ENCODE measurements at regions not wholly inside any gene's neighbourhood (a gene's known extent, or its start where the extent isn't known, plus 50 kb on each side); places are given as distances from the start of the nearest gene placed in this dataset.

GRCh38 chr4:41318839-41319530 is 62.3 kb downstream of the UCHL1 start:
- no peak for DNase-seq (ENCODE audit: low read depth)

GRCh38 chr4:41319553-41319952 is 62.8 kb downstream of the UCHL1 start:
- DNase-seq (ENCODE audit: low read depth): no peak

GRCh38 chr4:41320278-41320677 is 63.5 kb downstream of the UCHL1 start:
- DNase-seq (ENCODE audit: low read depth): no peak

- DNase-seq (ENCODE audit: low read depth): no peak
Observed at GRCh38 chr4:41320786-41321185, 64.1 kb downstream of the UCHL1 start.

GRCh38 chr4:41321216-41321945 is 64.7 kb downstream of the UCHL1 start:
- DNase-seq (ENCODE audit: low read depth): no peak

- no peak for DNase-seq (ENCODE audit: low read depth)
Observed at GRCh38 chr4:41322617-41323016, 65.9 kb downstream of the UCHL1 start.

GRCh38 chr4:41323179-41323578 is 66.5 kb downstream of the UCHL1 start:
- no peak for DNase-seq (ENCODE audit: low read depth)

- DNase-seq (ENCODE audit: low read depth): no peak
Observed at GRCh38 chr4:41323706-41324105, 67.0 kb downstream of the UCHL1 start.

GRCh38 chr4:41324861-41325260 is 68.1 kb downstream of the UCHL1 start:
- no peak for DNase-seq (ENCODE audit: low read depth)

- no peak for DNase-seq (ENCODE audit: low read depth)
Observed at GRCh38 chr4:41325901-41326300, 69.2 kb downstream of the UCHL1 start.

- DNase-seq (ENCODE audit: low read depth): no peak
Observed at GRCh38 chr4:41326776-41327175, 70.0 kb downstream of the UCHL1 start.

GRCh38 chr4:41327770-41328169 is 71.0 kb downstream of the UCHL1 start:
- no peak for DNase-seq (ENCODE audit: low read depth)

- no peak for DNase-seq (ENCODE audit: low read depth)
Observed at GRCh38 chr4:41329361-41329760, 72.6 kb downstream of the UCHL1 start.

GRCh38 chr4:41331224-41331623 is 74.5 kb downstream of the UCHL1 start:
- DNase-seq (ENCODE audit: low read depth): no peak

- DNase-seq (ENCODE audit: low read depth): no peak
Observed at GRCh38 chr4:41332510-41333054, 75.9 kb downstream of the UCHL1 start.

- no peak for DNase-seq (ENCODE audit: low read depth)
Observed at GRCh38 chr4:41334182-41334581, 77.5 kb downstream of the UCHL1 start.

GRCh38 chr4:41339812-41340809 is 83.4 kb downstream of the UCHL1 start:
- DNase-seq (ENCODE audit: low read depth): no peak

GRCh38 chr4:41346306-41347061 is 89.8 kb downstream of the UCHL1 start:
- DNase-seq (ENCODE audit: low read depth): no peak

GRCh38 chr4:41349021-41349420 is 92.3 kb downstream of the UCHL1 start:
- no peak for DNase-seq (ENCODE audit: low read depth)

GRCh38 chr4:41358647-41359421 is 102.1 kb downstream of the UCHL1 start:
- DNase-seq (ENCODE audit: low read depth): no peak

GRCh38 chr4:41359422-41359775 is 102.7 kb downstream of the UCHL1 start:
- no peak for DNase-seq (ENCODE audit: low read depth)

All from CMK (cell line).